ENCODE measurements at regions not wholly inside any gene's neighbourhood (a gene's known extent, or its start where the extent isn't known, plus 50 kb on each side); places are given as distances from the start of the nearest gene placed in this dataset.

DNA sequence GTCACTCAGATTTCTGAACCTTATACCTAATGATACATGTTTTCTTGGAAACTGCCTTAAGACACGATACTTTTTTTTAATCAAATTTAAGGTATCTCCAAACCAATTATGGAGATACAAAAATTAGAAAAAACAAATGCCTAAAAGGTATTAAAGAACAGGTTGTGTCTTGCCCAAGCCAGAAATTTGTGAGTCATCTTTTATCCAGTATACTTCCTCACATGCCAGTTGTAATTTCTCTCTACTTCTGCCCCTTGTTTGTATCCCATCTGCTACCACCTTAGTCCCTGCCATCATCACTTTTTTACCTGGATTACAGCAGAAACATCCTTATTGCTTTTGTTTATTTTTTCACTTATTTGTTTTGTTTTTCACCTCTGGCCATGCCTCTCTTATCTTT is 571.2 kb upstream of the DAB2 start:
- no peaks in the 10 kb centered on the region for H4K20me1 ChIP-seq (ENCODE audit: control insufficient read depth, insufficient read depth, insufficient read length)
- no peak overlapping the region for H3K18ac ChIP-seq (ENCODE audit: insufficient read length, low read depth, low read length)
- no peak overlapping the region for H2BK12ac ChIP-seq (ENCODE audit: insufficient read length, low read depth, low read length)
- no peaks in the 10 kb centered on the region for H3K4me1 ChIP-seq (ENCODE audit: insufficient read depth, low read length)
- no peak overlapping the region for H4K91ac ChIP-seq (ENCODE audit: insufficient read length, low read depth, low read length)
- no peaks in the 10 kb centered on the region for H3K9me3 Mint-ChIP-seq
- no peaks in the 10 kb centered on the region for H3K79me1 ChIP-seq (ENCODE audit: insufficient read depth, low read depth, low read length, poor library complexity, severe bottlenecking)
- no peak overlapping the region for H3K27ac ChIP-seq (ENCODE audit: insufficient read length, low read depth, low read length)
- no peak overlapping the region for H3K4ac ChIP-seq (ENCODE audit: low read depth, low read length)
- no peaks in the 10 kb centered on the region for H3K4me1 Mint-ChIP-seq
- H4K5ac ChIP-seq (ENCODE audit: insufficient read length, low read depth, low read length), result no peak overlapping the region
- H3K27ac Mint-ChIP-seq, result no peak overlapping the region
- H3K27me3 ChIP-seq (ENCODE audit: insufficient read depth, low read length), result no peaks in the 10 kb centered on the region
- H2BK15ac ChIP-seq (ENCODE audit: low read depth, low read length), result no peak overlapping the region
- H3K23ac ChIP-seq (ENCODE audit: insufficient read length, low read depth, low read length), result no peak overlapping the region
- no peak overlapping the region for H3K4me2 ChIP-seq (ENCODE audit: insufficient read depth, insufficient read length, low read length)
- no peaks in the 10 kb centered on the region for H3K79me2 ChIP-seq (ENCODE audit: insufficient read depth, low read length)
- no peak overlapping the region for H2AFZ ChIP-seq (ENCODE audit: low read length)
- no peak overlapping the region for H2AK5ac ChIP-seq (ENCODE audit: insufficient read length, low read length)
- WGBS (ENCODE audit: extremely low coverage, insufficient read length, low lambda C conversion rate), result no CpG with 5 or more reads among the region's 1 CpG
- no peaks in the 10 kb centered on the region for H3K23me2 ChIP-seq (ENCODE audit: insufficient read length, low read depth, low read length, poor library complexity, severe bottlenecking)
- H3T11ph ChIP-seq (ENCODE audit: low read length), result no peak overlapping the region
- H3K9ac ChIP-seq (ENCODE audit: extremely low read depth, insufficient read length, low read length), result no peak overlapping the region
- no peak overlapping the region for H2BK20ac ChIP-seq (ENCODE audit: low read depth, low read length, poor library complexity, severe bottlenecking)
- no peak overlapping the region for H3K14ac ChIP-seq (ENCODE audit: insufficient read depth, low read length)
- no peak overlapping the region for H4K8ac ChIP-seq (replicated peaks; ENCODE audit: insufficient read length, low read depth, low read length)
- H3K4me3 Mint-ChIP-seq, result no peak overlapping the region
- no peak overlapping the region for H2BK120ac ChIP-seq (ENCODE audit: low read depth, low read length, poor library complexity, severe bottlenecking)
- no peak overlapping the region for H3K56ac ChIP-seq (ENCODE audit: insufficient read length, low read depth, low read length)
- no peaks in the 10 kb centered on the region for H3K36me3 Mint-ChIP-seq (ENCODE audit: insufficient read depth in 1 of 3, low read depth in 3 of 3)
- no peak overlapping the region for H2BK5ac ChIP-seq (ENCODE audit: insufficient read length, low read length)
- no peak for DNase-seq
- no peaks in the 10 kb centered on the region for H3K9me3 ChIP-seq (ENCODE audit: control insufficient read depth, low read depth, low read length)
- no peak for TF ChIP-seq CTCF (conservative IDR thresholded peaks at IDR 0.05)
- no peaks in the 10 kb centered on the region for H3K27me3 Mint-ChIP-seq (ENCODE audit: low read depth)

All from H9 (cell line).